GM18861 (cell line): ENCODE measurements at regions not wholly inside any gene's neighbourhood (a gene's known extent, or its start where the extent isn't known, plus 50 kb on each side); places are given as distances from the start of the nearest gene placed in this dataset.
"Not testable (repeated sequence)": the region's sequence is repeated elsewhere in the genome, so short reads cannot be mapped to it uniquely, and the experiment has no call there.

Experiments
- ATAC-seq: cut with Tn5 transposase; IDR thresholded peaks from one replicate; pipeline ENCODE4 v1.9.1; 2021; ENCODE audit not compliant: unreplicated experiment

DNA sequence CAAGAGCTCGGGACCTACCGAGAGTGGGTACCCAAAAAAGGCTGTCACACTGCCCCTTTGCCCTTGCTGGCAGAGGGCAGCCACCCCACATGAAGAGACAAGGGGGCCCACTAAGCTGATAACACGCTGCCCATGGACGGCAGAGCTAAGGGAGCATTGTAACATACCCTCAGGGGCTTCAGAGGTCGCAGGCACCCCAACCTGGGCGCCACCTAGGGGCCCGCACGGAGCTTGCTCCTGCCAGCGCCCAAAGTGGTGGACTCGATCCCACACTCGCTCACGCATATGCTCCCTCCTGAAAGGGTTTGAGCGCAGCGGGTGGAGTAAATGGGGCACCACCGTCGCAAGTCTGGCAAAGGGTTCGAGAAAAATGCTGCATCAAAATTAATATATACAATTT, 975.4 kb downstream of the ZPLD1 start:
- ATAC-seq = no peak

DNA sequence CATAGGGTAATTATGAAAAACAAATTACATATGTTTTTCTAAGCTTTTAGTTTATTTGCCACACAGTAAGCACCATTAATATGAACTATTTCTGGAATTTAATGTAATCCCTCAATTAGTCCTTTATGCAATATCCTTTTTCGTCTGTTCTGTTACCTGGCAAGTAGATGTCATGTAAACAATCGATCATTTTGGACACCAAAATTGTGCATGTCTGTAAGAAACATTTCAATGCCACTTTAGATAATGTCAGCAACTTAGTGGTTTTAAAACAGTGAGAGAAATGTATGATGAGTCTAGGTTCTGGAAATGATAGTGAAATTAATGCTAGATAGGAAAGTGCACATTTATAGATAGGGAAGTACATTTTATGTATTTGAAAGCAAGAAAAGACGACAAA, 986.6 kb downstream of the ZPLD1 start:
- no peak for ATAC-seq

DNA sequence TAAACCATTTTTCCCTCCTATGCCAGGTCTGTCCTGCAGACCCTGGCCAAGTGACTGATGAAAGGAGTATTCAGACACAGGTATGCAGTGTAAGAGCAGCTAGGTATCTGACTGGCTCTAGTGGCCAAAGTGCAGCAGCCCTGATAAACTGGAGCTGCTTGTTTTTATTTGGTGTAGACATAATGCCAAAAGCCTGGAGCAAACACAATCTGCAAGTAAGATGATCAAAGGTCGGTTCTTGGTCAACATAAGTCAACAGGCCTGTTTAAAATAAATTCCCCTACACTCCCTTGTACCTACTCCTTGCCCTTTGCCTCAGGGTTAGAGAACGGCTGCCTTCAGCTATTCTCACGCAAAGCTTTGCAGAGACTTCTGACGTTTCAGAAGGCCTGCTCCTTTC, 1003.1 kb downstream of the ZPLD1 start:
- no peak for ATAC-seq

GRCh38 chr3:103440539-103441203, 1005.9 kb downstream of the ZPLD1 start:
- peak; percentile 95 for ATAC-seq

DNA sequence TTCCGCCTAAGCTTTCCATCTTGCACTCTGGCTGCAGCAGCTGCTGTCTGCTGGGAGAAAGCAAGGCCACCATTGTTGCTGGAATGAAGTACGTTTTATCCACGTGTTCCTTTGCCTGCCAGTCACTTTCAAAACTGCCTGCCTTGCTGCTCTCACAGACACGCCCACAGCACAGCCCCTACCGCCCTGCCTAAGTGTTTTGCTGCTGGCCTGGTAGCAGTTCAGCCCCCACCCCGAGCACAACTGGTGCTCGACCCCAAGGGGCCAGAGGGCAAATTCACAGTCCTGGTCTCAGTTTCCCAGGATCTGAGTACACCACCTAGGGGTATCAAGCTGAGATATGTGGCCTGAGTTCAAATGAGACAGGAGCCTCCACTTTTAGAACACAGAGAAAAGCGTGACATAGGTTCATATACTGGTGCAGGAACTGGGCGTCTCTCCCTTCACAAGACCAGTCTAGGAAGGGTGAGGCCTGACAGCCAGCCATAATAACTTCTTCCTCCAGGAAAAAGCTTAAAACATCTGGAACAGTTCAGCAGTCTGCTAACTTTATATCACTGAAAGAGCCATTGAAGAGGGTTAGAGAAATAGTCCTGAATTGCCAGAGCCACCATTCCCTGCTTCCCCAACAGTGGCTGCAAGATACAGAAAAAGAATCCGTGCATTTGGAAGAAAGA, 1012.3 kb downstream of the ZPLD1 start:
- ATAC-seq = no peak

- no peak for ATAC-seq
Observed at GRCh38 chr3:103453152-103453551, 1018.3 kb downstream of the ZPLD1 start.

DNA sequence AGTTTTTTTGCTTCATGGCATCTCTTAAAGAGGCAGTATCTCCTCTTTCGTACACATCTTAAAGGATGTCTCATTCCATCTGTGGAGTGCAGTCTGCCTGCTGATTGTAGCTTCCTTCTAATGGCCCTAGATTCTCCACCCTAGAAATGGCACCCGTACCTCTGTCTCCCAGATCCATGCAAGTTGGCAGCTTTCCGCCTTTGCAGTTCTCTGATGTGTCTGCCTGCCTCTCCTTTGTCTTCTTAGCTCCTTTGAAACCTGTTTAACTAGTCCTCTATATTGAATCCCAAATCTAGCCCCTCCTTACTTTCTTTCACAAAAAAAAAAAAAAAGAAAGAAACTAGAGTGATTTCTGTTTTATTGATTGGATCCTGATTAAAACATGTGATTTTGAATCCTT, 1025.0 kb downstream of the ZPLD1 start:
- no peak for ATAC-seq

DNA sequence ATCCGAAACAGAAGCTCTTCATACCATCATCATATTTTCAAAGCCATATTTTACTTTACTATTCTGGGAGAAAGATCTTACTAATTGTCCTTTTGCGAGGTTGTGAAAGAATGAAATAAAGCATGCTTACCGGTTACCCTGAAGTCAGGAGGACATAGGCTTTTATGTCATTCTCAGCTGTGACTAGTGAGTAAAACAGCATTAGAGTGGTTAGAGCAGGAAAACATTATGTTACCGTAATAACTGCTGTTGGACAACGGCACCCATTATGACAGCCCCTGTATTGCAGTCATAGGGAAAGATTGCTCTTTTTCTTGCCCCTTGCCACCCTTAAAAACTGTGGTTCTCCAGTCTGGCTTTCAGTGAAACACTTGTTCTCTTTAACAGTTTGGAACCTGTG, 1035.7 kb downstream of the ZPLD1 start:
- ATAC-seq = no peak

GRCh38 chr3:103494011-103494410, 1059.2 kb downstream of the ZPLD1 start:
- no peak for ATAC-seq

GRCh38 chr3:103494512-103494911, 1059.7 kb downstream of the ZPLD1 start:
- ATAC-seq = no peak

GRCh38 chr3:103495186-103495585, 1060.4 kb downstream of the ZPLD1 start:
- ATAC-seq = no peak

- no peak for ATAC-seq
Observed at GRCh38 chr3:103499132-103499900, 1064.5 kb downstream of the ZPLD1 start.

GRCh38 chr3:103499967-103500366, 1065.2 kb downstream of the ZPLD1 start:
- no peak for ATAC-seq

- ATAC-seq = no peak
Observed at GRCh38 chr3:103510760-103511159, 1075.9 kb downstream of the ZPLD1 start.

GRCh38 chr3:103511891-103512290, 1077.1 kb downstream of the ZPLD1 start:
- ATAC-seq = peak; percentile 81

DNA sequence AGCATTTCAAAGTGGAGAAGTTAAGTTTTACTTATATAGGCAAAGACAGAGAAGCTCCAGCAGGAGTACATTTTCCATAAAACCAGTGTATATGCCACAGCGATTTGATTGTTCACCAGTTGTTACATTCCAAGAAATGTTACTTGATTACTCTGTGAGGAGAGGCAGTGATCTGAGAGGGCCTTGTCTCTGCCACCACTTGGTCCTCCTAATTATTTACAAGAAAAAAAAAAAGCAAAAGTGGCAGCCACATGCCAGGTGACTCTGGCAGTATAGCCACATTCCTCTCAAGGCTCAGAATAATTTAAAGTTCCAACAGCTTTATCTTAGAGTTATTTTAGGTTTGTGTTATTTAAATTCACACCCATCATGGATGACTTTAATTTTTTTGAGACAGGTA, 1077.8 kb downstream of the ZPLD1 start:
- ATAC-seq = no peak

- peak; percentile 52 for ATAC-seq
Observed at GRCh38 chr3:103513003-103513402, 1078.2 kb downstream of the ZPLD1 start.

GRCh38 chr3:103515116-103515515, 1080.3 kb downstream of the ZPLD1 start:
- no peak for ATAC-seq

- no peak for ATAC-seq
Observed at GRCh38 chr3:103516950-103517349, 1082.1 kb downstream of the ZPLD1 start.

GRCh38 chr3:103531327-103531726, 1096.5 kb downstream of the ZPLD1 start:
- ATAC-seq = not testable (repeated sequence)

GRCh38 chr3:103532986-103533385, 1098.2 kb downstream of the ZPLD1 start:
- no peak for ATAC-seq

DNA sequence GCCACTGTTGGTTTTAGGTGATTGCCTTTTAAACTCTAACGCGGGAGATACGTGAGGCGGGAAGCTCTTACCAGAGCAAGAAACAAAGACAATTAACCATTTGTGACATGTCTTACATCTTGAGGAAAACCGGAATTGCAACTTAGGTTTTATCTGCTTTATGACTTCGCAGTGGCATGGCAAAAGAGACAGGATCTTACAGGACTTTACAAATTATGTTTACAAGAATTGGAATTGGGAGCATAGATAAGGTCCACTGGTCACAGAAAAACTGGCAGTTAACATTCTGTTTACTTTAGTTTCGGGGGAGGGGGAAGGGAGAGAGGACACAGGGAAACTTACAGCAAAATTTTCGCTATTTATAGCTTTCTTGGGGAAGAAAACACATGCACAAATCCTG, 1119.6 kb downstream of the ZPLD1 start:
- no peak for ATAC-seq
